Neuronal stem cell (in vitro differentiated cells): ENCODE measurements at regions not wholly inside any gene's neighbourhood (a gene's known extent, or its start where the extent isn't known, plus 50 kb on each side); places are given as distances from the start of the nearest gene placed in this dataset.

Experiments
- DNase-seq: peaks from one replicate; pipeline ENCODE4 v3.0.0-alpha.2; 2013; ENCODE audit warnings: low spot score
- H2AFZ ChIP-seq: one replicate; pipeline ENCODE4 v1.6.1; 2013; ENCODE audit warnings: mild to moderate bottlenecking, low read length, inconsistent platforms
- H2AK5ac ChIP-seq: 2 replicates; pipeline ENCODE4 v1.6.1; 2013; ENCODE audit warnings: low read depth, mild to moderate bottlenecking, inconsistent platforms, low read length, moderate library complexity, mixed read lengths
- H2BK120ac ChIP-seq: 2 replicates; pipeline ENCODE4 v1.6.1; 2013; ENCODE audit warnings: low read depth, mild to moderate bottlenecking, inconsistent platforms, low read length, moderate library complexity, mixed read lengths
- H2BK12ac ChIP-seq: one replicate; pipeline ENCODE4 v1.6.1; 2013; ENCODE audit warnings: low read length, inconsistent platforms
- H2BK15ac ChIP-seq: 2 replicates; pipeline ENCODE4 v1.6.1; 2013; ENCODE audit warnings: mild to moderate bottlenecking, low read length, inconsistent platforms, mixed read lengths
- H2BK5ac ChIP-seq: one replicate; pipeline ENCODE4 v1.6.1; 2013; ENCODE audit warnings: inconsistent platforms, mild to moderate bottlenecking, low read length, moderate library complexity
- H3K14ac ChIP-seq: one replicate; pipeline ENCODE4 v1.6.1; 2013; ENCODE audit warnings: low read length, inconsistent platforms
- H3K18ac ChIP-seq: 2 replicates; pipeline ENCODE4 v1.6.1; 2013; ENCODE audit warnings: low read length, inconsistent platforms
- H3K23ac ChIP-seq: 2 replicates; pipeline ENCODE4 v1.6.1; 2013; ENCODE audit warnings: low read depth, mild to moderate bottlenecking, mixed read lengths, low read length, inconsistent platforms; ENCODE audit not compliant: poor library complexity
- H3K27ac ChIP-seq: replicated peaks from 3 replicates; pipeline ENCODE4 v1.5.1; 2013; ENCODE audit warnings: low read length, inconsistent platforms
- H3K27me3 ChIP-seq, 3 experiments: 2 replicates each; pipeline ENCODE4 v1.6.1; 2013; ENCODE audit warnings: low read length in 3 of 3, mild to moderate bottlenecking in 2 of 3, inconsistent platforms in 1 of 3, low read depth in 1 of 3, mixed read lengths in 1 of 3, moderate library complexity in 1 of 3; ENCODE audit not compliant: control insufficient read depth in 3 of 3, insufficient read depth in 3 of 3
- H3K36me3 ChIP-seq, 2 donors: replicated peaks in 1 of 2; 2 replicates each; pipeline ENCODE4 v1.6.1; 2013; ENCODE audit warnings: low read length in 2 of 2; ENCODE audit not compliant: control insufficient read depth in 2 of 2, insufficient read depth in 2 of 2
- H3K4ac ChIP-seq: 2 replicates; pipeline ENCODE4 v1.6.1; 2013; ENCODE audit warnings: inconsistent platforms, mild to moderate bottlenecking, low read length, moderate library complexity
- H3K4me1 ChIP-seq, 2 donors: 1 replicate in 1 of 2; 2 replicates in 1 of 2; pipeline ENCODE4 v1.6.1; 2013; ENCODE audit warnings: low read length in 2 of 2, low read depth in 1 of 2; ENCODE audit not compliant: control insufficient read depth in 2 of 2, insufficient read depth in 1 of 2
- H3K4me2 ChIP-seq: one replicate; pipeline ENCODE4 v1.6.1; 2013; ENCODE audit warnings: mild to moderate bottlenecking, low read length, inconsistent platforms; ENCODE audit not compliant: insufficient read depth, poor library complexity, severe bottlenecking
- H3K4me3 ChIP-seq, 2 donors: 2 replicates each; pipeline ENCODE4 v1.5.1; 2013; ENCODE audit warnings: low read length in 2 of 2, mild to moderate bottlenecking in 2 of 2, inconsistent platforms in 1 of 2, moderate library complexity in 1 of 2
- H3K79me1 ChIP-seq: one replicate; pipeline ENCODE4 v1.6.1; 2013; ENCODE audit warnings: low read depth, mild to moderate bottlenecking, inconsistent platforms, low read length, moderate library complexity
- H3K9ac ChIP-seq: one replicate; pipeline ENCODE4 v1.6.1; 2013; ENCODE audit warnings: mild to moderate bottlenecking, low read depth, low read length, inconsistent platforms; ENCODE audit not compliant: poor library complexity
- H3K9me3 ChIP-seq, 2 donors: replicated peaks in 1 of 2; 2 replicates each; pipeline versions ENCODE3 to v1.6.1; 2013; ENCODE audit warnings: low read length in 2 of 2, mild to moderate bottlenecking in 2 of 2, inconsistent platforms in 1 of 2, low read depth in 1 of 2, mixed read lengths in 1 of 2, moderate library complexity in 1 of 2; ENCODE audit not compliant: control insufficient read depth in 2 of 2, insufficient read depth in 1 of 2
- H4K8ac ChIP-seq: one replicate; pipeline ENCODE4 v1.6.1; 2013; ENCODE audit warnings: low read depth, mild to moderate bottlenecking, inconsistent platforms, low read length, moderate library complexity
- H4K91ac ChIP-seq: one replicate; pipeline ENCODE4 v1.6.1; 2013; ENCODE audit warnings: low read length, low read depth, mild to moderate bottlenecking, inconsistent platforms; ENCODE audit not compliant: poor library complexity
- WGBS, 2 donors: extraction: QIAGEN DNeasy Blood & Tissue Kit; methylation state at CpG; one replicate each; pipeline ENCODE4 v1.1.7; 2013; ENCODE audit warnings: missing lambda C conversion rate in 2 of 2, mixed read lengths in 1 of 2; ENCODE audit not compliant: insufficient read length in 2 of 2, insufficient replicate concordance in 1 of 2; ENCODE audit errors: extremely low coverage in 2 of 2; 5-methylcytosine and 5-hydroxymethylcytosine counted together

DNA sequence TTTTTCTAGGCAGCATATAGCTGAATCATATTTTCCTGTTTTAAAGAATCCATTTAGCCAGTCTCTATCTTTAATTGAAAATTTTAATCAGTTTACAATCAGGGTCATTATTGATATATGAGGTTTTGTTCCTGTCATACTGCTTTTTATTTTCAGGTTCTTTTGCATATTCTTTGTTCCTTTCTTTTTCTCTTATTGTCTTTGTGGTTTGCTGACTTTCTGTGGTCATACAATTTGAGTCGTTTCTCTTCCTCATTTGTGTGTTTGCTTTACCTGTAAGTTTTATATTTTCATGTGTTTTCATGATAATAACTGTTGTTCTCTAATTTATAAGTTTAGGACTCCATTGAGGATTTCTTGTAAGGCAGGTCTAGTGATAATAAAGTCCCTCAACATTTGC lies 812.6 kb downstream of the DACH1 start:
- Histone ChIP-seq H2BK12ac (no peak overlapping the region), H2AFZ (no peak overlapping the region), H3K4me1 (no peaks in the 10 kb centered on the region), H3K79me1 (no peaks in the 10 kb centered on the region), H2BK5ac (no peak overlapping the region), H3K4me3 (no peak overlapping the region), H3K23ac (no peak overlapping the region), H3K9me3 (peaks cover 5 to 15% of the 10 kb centered on the region in 2 donors), H3K4me2 (no peak overlapping the region), H4K8ac (no peak overlapping the region), H3K36me3 (no peaks in the 10 kb centered on the region), H4K91ac (no peak overlapping the region), H3K9ac (no peak overlapping the region), H2AK5ac (no peak overlapping the region), H3K27ac (no peak overlapping the region), H3K4ac (no peak overlapping the region), H3K14ac (no peak overlapping the region), H3K27me3 (no peaks in the 10 kb centered on the region), H2BK120ac (no peak overlapping the region), H3K18ac (no peak overlapping the region), H2BK15ac (no peak overlapping the region)
- WGBS, 2 donors = no CpG with 5 or more reads among the region's 1 CpG
- no peak for DNase-seq

DNA sequence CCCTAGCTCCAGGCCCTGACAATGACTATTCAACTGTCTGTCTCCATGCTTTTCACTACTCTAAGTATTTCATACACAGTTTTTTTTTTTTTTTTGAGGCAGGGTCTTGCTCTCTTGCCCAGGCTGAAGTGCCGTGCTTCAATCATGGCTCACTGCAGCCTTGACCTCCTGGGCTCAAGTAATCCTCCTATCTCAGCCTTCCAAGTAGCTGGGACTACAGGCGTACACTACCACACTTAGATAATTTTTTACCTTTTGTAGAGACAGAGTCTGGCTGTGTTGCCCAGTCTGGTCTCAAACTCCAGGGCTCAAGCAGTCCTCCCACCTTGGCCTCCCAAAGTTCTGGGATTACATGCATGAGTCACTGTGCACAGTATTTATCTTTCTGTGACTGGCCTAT lies 815.4 kb downstream of the DACH1 start:
- H3K27me3 ChIP-seq = no peaks in the 10 kb centered on the region
- H3K23ac ChIP-seq = no peak overlapping the region
- H2BK5ac ChIP-seq = no peak overlapping the region
- no peaks in the 10 kb centered on the region for H3K4me1 ChIP-seq
- H3K4me3 ChIP-seq = no peak overlapping the region
- no peak overlapping the region for H3K4ac ChIP-seq
- no peak overlapping the region for H2BK12ac ChIP-seq
- no peaks in the 10 kb centered on the region for H3K36me3 ChIP-seq
- H2BK120ac ChIP-seq = no peak overlapping the region
- H2AFZ ChIP-seq = no peak overlapping the region
- no peak overlapping the region for H4K91ac ChIP-seq
- H2BK15ac ChIP-seq = no peak overlapping the region
- no peak overlapping the region for H3K4me2 ChIP-seq
- DNase-seq = no peak
- no peak overlapping the region for H3K14ac ChIP-seq
- H4K8ac ChIP-seq = no peak overlapping the region
- WGBS, 2 donors = no CpG with 5 or more reads among the region's 2 CpGs
- peaks cover 5 to 15% of the 10 kb centered on the region in 2 donors for H3K9me3 ChIP-seq
- H3K79me1 ChIP-seq = no peaks in the 10 kb centered on the region
- H3K18ac ChIP-seq = no peak overlapping the region
- no peak overlapping the region for H3K27ac ChIP-seq
- no peak overlapping the region for H2AK5ac ChIP-seq
- H3K9ac ChIP-seq = no peak overlapping the region

DNA sequence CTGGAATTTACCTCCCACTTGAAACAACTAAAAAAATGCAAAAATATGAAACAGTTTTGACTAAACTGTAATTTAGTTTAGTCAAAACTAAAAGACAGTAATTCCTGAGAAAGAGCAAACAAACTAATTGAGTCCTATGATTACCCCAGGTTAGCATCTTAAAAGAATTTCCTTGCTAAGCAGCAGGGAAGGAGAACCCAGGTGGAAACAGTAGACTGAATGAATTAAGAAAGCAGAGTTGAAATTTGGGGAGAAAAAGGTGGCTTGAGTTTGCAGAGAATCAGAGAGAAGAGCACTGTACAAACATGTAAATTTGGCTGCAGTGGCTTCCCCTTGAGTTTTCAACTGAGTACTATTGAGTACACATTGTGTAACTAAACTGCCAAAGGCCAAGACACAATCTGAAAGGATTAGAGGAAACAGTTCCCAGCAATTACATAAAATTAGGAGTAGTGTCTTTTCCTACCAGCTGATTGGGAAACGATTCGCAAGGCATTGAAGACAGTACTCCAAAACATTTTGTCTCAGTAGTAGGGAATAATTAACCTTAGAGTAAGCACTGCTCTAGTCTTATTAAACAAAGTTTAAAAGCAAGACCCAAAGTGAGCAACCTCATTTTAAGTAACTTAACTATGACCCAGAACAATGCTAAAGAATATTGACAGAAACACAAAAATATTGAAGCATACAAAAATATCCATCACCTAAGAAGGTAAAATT lies 820.5 kb downstream of the DACH1 start:
- H3K14ac ChIP-seq = no peak overlapping the region
- H3K9me3 ChIP-seq = no peaks in the 10 kb centered on the region
- no peak overlapping the region for H3K23ac ChIP-seq
- no peak overlapping the region for H2BK120ac ChIP-seq
- DNase-seq = no peak
- H4K8ac ChIP-seq = no peak overlapping the region
- no peak overlapping the region for H4K91ac ChIP-seq
- H3K4ac ChIP-seq = no peak overlapping the region
- H2BK12ac ChIP-seq = no peak overlapping the region
- no peaks in the 10 kb centered on the region for H3K79me1 ChIP-seq
- H3K18ac ChIP-seq = no peak overlapping the region
- H2BK15ac ChIP-seq = no peak overlapping the region
- no peaks in the 10 kb centered on the region for H3K36me3 ChIP-seq
- no peak overlapping the region for H3K4me3 ChIP-seq
- H3K4me1 ChIP-seq = peaks cover 0 to 1% of the 10 kb centered on the region in 2 donors
- no peak overlapping the region for H3K4me2 ChIP-seq
- H2BK5ac ChIP-seq = no peak overlapping the region
- no peak overlapping the region for H3K27ac ChIP-seq
- H3K27me3 ChIP-seq = no peaks in the 10 kb centered on the region
- H2AFZ ChIP-seq = peak overlapping the region; percentile 5
- H3K9ac ChIP-seq = no peak overlapping the region
- no peak overlapping the region for H2AK5ac ChIP-seq
- WGBS, 2 donors = no CpG with 5 or more reads among the region's 2 CpGs

DNA sequence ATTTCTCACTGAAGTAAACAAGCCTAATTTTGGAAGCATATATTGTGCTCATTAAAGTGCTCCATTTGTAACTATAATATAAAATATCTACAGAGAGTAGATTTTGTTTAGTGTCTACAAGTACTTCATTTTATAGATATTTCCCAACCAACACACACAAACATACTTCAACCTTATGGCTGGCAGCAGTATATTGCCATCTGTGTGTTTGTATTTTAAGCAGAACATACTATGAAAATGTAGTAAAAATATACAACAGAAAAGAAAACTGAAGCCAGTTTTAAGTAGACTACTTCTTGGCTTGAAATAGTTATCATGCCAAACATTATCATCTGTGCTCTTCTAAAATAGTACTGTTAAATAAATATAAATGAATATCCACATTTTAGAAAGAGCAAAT lies 821.9 kb downstream of the DACH1 start:
- no peak overlapping the region for H3K4me2 ChIP-seq
- H4K91ac ChIP-seq = no peak overlapping the region
- H2BK5ac ChIP-seq = no peak overlapping the region
- H3K4me1 ChIP-seq = peaks cover 0 to 3% of the 10 kb centered on the region in 2 donors
- H2BK15ac ChIP-seq = no peak overlapping the region
- no peak overlapping the region for H2AFZ ChIP-seq
- no peaks in the 10 kb centered on the region for H3K27me3 ChIP-seq
- H3K9ac ChIP-seq = no peak overlapping the region
- H3K27ac ChIP-seq = no peak overlapping the region
- H3K18ac ChIP-seq = no peak overlapping the region
- DNase-seq = no peak
- H3K4me3 ChIP-seq = no peak overlapping the region
- H2BK120ac ChIP-seq = no peak overlapping the region
- H2BK12ac ChIP-seq = no peak overlapping the region
- H3K14ac ChIP-seq = no peak overlapping the region
- no peak overlapping the region for H3K4ac ChIP-seq
- H2AK5ac ChIP-seq = no peak overlapping the region
- H3K9me3 ChIP-seq = no peaks in the 10 kb centered on the region
- no peaks in the 10 kb centered on the region for H3K79me1 ChIP-seq
- H3K23ac ChIP-seq = no peak overlapping the region
- no peaks in the 10 kb centered on the region for H3K36me3 ChIP-seq
- no peak overlapping the region for H4K8ac ChIP-seq
